AG04449 (cell line): ENCODE measurements at regions not wholly inside any gene's neighbourhood (a gene's known extent, or its start where the extent isn't known, plus 50 kb on each side); places are given as distances from the start of the nearest gene placed in this dataset.

Source experiments
- CTCF ChIA-PET: fragments of 350-600 bp; formaldehyde crosslinking; extraction: SDS; loops from one replicate; lab custom pipeline; 2021; ENCODE audit warnings: antibody characterized with exemption; lab: Yijun Ruan, JAX
- POLR2A ChIA-PET: fragments of 400-600, 350-600 bp; formaldehyde crosslinking; extraction: SDS; loops from one replicate; lab custom pipeline; 2020; ENCODE audit warnings: antibody characterized with exemption, inconsistent platforms; lab: Yijun Ruan, JAX
- DNase-seq: peaks from one replicate; pipeline ENCODE4 v3.0.0-alpha.2; 2010; ENCODE audit warnings: low read depth, low spot score
- H3K4me3 ChIP-seq: 2 replicates; pipeline ENCODE4 v1.5.1; 2011; ENCODE audit warnings: low read depth, mild to moderate bottlenecking, control low read depth, low read length
- TF ChIP-seq, protein P1 (sequence below): IDR thresholded peaks from one replicate; pipeline ENCODE4 v1.5.1; 2011; ENCODE audit warnings: mild to moderate bottlenecking, moderate library complexity, low read length, control low read depth, inconsistent platforms; ENCODE audit not compliant: insufficient read depth; ENCODE audit errors: missing control alignments

DNA sequence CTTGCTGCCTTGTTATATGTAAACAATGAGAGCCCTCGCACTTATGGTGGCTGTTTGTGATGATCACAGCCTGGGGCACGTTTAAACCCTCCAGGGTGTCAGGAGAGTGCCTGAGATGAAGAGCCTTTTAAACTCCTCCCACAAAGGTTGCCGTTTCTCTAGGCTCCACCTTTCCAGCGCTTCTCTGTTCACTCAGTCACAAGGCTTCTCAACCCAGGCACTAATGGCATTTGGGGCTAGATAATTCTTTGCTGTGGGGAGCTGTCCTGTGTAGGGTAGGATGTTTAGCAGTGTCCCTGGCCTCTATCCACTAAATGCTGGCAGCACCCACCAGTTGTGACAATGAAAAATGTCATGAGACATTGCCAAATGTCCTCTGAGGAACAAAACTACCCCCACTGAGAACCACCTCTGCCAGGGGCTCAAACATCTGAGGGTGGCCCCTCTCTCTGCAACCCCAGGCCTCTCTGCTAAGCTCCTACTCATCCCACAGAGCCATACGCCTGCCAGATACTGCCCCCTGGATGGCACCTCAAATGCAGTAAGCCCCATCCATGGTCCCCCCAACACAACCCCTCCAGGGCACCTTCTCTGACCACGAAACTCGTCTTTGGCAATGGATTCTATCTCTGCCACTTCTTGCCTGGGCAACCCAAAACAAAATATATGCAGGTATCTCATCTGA, 144.3 kb upstream of the ZMIZ1 start:
- TF ChIP-seq, protein P1, sequence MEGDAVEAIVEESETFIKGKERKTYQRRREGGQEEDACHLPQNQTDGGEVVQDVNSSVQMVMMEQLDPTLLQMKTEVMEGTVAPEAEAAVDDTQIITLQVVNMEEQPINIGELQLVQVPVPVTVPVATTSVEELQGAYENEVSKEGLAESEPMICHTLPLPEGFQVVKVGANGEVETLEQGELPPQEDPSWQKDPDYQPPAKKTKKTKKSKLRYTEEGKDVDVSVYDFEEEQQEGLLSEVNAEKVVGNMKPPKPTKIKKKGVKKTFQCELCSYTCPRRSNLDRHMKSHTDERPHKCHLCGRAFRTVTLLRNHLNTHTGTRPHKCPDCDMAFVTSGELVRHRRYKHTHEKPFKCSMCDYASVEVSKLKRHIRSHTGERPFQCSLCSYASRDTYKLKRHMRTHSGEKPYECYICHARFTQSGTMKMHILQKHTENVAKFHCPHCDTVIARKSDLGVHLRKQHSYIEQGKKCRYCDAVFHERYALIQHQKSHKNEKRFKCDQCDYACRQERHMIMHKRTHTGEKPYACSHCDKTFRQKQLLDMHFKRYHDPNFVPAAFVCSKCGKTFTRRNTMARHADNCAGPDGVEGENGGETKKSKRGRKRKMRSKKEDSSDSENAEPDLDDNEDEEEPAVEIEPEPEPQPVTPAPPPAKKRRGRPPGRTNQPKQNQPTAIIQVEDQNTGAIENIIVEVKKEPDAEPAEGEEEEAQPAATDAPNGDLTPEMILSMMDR: no peak
- POLR2A ChIA-PET: no interaction called here
- H3K4me3 ChIP-seq: no peak overlapping the region
- CTCF ChIA-PET: interaction anchor here (0.6 kb wide), 1 partner anchor 675 kb away, joined by 3 read pairs; no protein-coding TSS in a partner anchor
- no peak for DNase-seq

DNA sequence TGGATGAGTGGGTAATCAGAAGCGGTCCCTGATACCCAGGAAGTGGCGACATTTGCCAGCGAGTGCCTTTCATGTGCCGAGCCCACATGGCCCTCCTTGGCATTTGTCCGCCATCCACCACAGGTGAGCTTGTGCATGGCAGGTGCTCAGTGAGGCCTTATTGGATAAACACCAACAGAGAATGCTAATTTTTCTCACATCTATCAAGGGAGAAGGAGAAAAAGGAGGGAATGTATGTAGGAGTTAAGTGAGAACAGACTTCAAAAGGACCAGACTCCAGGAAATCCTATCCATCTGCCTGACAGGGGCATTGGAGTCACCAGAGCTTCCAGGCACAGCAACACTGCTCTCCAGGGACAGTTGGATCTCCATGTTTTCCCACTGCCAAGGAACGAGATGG, 143.5 kb upstream of the ZMIZ1 start:
- ChIA-PET CTCF (no interaction called here), POLR2A (no interaction called here)
- DNase-seq: no peak
- no peak overlapping the region for H3K4me3 ChIP-seq
- TF ChIP-seq, protein P1: no peak

DNA sequence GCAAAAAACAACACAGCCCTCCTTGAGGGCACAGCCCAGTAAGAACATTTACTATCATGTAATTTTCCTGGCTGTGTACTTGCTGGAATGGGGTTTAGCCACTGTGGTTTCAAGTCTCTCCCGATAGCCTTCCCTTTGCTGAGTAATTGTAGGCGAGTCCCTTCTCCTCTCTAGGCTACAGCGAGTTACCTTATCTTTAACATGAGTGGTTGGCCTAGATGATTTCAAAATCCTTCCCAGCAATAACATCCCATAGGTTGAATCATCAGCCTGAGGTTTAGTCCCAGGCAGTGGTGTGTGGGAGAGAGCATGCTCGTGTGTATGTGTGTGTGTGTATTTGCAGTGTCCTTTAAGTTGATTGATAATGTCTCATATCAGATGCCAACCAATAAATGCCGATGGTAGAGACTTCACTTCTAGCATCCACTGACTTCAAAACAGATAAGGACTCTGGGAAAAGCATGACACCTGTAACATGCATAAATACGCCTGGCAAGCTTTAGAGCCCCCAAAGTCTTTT, 142.9 kb upstream of the ZMIZ1 start:
- DNase-seq: peak; percentile 93
- CTCF ChIA-PET: no interaction called here
- H3K4me3 ChIP-seq: no peak overlapping the region
- TF ChIP-seq, protein P1: no peak
- POLR2A ChIA-PET: no interaction called here

DNA sequence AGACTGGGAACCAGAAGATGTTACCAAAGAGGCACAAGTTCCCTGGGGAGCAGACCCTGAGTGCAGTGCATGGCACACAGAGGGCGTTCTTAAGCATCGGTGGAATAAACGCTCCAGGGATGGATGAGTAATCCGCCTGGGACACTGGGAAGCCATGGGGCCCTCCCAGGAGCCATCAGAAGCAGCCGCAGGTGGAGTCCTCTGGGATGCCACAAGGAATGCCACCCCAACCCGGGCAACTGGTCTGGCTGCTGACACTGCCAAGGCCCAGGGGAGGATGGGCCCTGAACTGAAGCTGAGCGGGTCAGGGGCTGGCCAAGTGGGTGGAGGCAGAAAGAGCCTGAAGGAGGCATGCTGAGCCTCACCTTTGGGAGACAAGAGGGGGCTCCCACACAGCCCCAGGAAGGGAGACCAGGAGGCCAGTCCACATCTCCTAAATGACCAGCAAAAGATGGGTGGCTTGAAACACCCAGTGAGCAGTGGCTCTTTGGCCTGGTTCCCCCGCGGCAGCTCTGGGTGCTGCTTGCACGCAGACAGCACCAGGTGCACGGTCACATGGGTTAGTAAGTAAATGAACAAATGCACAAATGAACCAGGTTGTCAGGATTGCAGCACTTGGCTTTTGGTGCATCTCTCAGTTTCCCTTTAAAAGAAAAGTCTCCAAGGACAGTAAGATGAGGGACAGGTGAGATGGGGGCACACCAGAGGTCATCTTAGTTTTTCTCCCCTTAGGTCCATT, 141.3 kb upstream of the ZMIZ1 start:
- DNase-seq: no peak
- no peak overlapping the region for H3K4me3 ChIP-seq
- CTCF ChIA-PET: no interaction called here
- TF ChIP-seq, protein P1: no peak
- POLR2A ChIA-PET: no interaction called here

DNA sequence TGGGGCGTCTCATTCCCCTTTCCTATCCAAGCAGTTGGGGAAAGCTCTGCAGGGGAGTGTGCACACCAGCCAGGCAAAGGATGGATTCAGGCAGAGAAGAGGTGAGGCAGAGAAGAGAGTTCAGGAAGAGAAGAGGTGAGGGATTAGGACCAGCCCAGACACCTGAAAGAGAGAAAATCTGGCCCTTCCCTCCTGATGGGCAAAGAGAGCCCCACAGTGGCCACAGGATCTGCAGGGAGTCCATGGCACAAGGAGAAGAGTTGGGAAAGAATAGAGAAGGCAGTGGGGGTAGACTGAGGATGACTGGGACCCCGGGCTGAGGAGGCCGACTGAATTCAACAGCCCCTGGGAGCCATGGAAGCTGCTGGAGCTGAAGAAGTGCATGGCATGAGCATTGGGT, 140.4 kb upstream of the ZMIZ1 start:
- ChIA-PET CTCF (no interaction called here), POLR2A (no interaction called here)
- TF ChIP-seq, protein P1: no peak
- no peak for DNase-seq
- H3K4me3 ChIP-seq: no peak overlapping the region

DNA sequence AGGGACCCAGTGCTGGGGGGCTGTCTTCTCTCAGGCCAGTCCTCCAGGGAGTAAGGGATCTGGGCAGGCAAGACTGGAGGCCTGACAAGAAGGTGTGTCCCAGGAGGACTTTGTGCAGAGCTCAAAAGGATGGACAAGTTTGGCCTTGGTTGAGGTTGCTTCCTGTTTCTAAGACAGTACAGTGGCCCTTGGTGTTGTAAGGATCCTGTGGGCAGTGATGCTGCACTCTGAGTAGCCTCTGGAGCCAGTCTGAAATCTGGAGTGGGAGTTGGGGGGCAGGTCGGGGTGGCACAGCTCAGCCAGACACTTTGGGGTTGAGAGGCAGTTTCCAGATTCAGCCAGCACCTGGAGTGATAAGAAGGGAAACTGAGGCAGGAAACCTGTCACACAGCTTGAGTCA, 139.2 kb upstream of the ZMIZ1 start:
- TF ChIP-seq, protein P1: no peak
- no peak overlapping the region for H3K4me3 ChIP-seq
- no peak for DNase-seq
- POLR2A ChIA-PET: no interaction called here
- CTCF ChIA-PET: no interaction called here
